Progenitor cell of endocrine pancreas (in vitro differentiated cells): ENCODE measurements at regions not wholly inside any gene's neighbourhood (a gene's known extent, or its start where the extent isn't known, plus 50 kb on each side); places are given as distances from the start of the nearest gene placed in this dataset.

Source experiments
- DNase-seq: peaks from one replicate; pipeline ENCODE4 v3.0.0; 2021; ENCODE audit warnings: low spot score; ENCODE audit not compliant: unreplicated experiment
- H3K27ac Mint-ChIP-seq: 2 replicates; pipeline ENCODE4 v1.8.0; 2021; ENCODE audit warnings: mild to moderate bottlenecking, moderate library complexity, mixed read lengths
- H3K27me3 Mint-ChIP-seq: 2 replicates; pipeline ENCODE4 v1.8.0; 2021; ENCODE audit warnings: mixed read lengths
- H3K36me3 Mint-ChIP-seq: 2 replicates; pipeline ENCODE4 v1.8.0; 2022; ENCODE audit warnings: mixed read lengths; ENCODE audit not compliant: insufficient read depth
- H3K4me1 Mint-ChIP-seq: 2 replicates; pipeline ENCODE4 v1.8.0; 2021; ENCODE audit warnings: low read depth, mixed read lengths
- H3K4me3 Mint-ChIP-seq: 2 replicates; pipeline ENCODE4 v1.8.0; 2021; ENCODE audit warnings: low read depth, mild to moderate bottlenecking, moderate library complexity, mixed read lengths
- H3K9me3 Mint-ChIP-seq: 2 replicates; pipeline ENCODE4 v1.8.0; 2021; ENCODE audit warnings: low read depth, mixed read lengths
- TF ChIP-seq, protein P1 (sequence below): fragments of 200-600 bp; sonication (generic); IDR thresholded peaks from one replicate; pipeline ENCODE4 v1.5.0; 2021; ENCODE audit warnings: antibody characterized with exemption, mild to moderate bottlenecking; ENCODE audit not compliant: unreplicated experiment

GRCh38 chr5:82777106-82777505 is 300.1 kb downstream of the TMEM167A start:
- H3K36me3 Mint-ChIP-seq, result no peaks in the 10 kb centered on the region
- TF ChIP-seq, protein P1, sequence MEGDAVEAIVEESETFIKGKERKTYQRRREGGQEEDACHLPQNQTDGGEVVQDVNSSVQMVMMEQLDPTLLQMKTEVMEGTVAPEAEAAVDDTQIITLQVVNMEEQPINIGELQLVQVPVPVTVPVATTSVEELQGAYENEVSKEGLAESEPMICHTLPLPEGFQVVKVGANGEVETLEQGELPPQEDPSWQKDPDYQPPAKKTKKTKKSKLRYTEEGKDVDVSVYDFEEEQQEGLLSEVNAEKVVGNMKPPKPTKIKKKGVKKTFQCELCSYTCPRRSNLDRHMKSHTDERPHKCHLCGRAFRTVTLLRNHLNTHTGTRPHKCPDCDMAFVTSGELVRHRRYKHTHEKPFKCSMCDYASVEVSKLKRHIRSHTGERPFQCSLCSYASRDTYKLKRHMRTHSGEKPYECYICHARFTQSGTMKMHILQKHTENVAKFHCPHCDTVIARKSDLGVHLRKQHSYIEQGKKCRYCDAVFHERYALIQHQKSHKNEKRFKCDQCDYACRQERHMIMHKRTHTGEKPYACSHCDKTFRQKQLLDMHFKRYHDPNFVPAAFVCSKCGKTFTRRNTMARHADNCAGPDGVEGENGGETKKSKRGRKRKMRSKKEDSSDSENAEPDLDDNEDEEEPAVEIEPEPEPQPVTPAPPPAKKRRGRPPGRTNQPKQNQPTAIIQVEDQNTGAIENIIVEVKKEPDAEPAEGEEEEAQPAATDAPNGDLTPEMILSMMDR, result no peak
- H3K9me3 Mint-ChIP-seq, result peaks cover 3% of the 10 kb centered on the region
- DNase-seq, result no peak
- peaks cover 2% of the 10 kb centered on the region for H3K4me1 Mint-ChIP-seq
- no peaks in the 10 kb centered on the region for H3K27me3 Mint-ChIP-seq
- no peak overlapping the region for H3K27ac Mint-ChIP-seq
- H3K4me3 Mint-ChIP-seq, result no peak overlapping the region

DNA sequence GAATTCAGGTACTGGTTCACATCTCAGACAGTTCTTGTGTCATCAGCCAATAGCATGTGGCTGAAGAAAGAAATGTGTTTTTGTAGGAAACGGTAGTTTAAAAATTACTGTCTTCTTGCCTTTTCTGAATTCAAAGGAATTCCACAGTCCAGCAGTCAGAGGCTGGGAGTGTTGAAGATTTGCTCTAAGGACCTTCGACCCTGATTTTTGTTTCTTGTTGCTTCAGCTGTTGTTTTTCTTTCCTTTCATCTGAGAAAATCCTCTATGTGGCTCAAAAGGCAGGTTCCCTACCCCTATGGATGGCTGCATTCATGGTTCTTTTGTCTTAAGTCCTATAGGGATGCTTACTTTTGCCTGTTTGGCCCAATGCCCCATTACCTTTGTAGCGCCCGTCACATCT is 304.9 kb downstream of the TMEM167A start:
- Mint-ChIP-seq H3K9me3 (peaks cover 25% of the 10 kb centered on the region), H3K4me1 (peaks cover 5% of the 10 kb centered on the region), H3K27me3 (no peaks in the 10 kb centered on the region), H3K27ac (no peak overlapping the region), H3K36me3 (peaks cover 6% of the 10 kb centered on the region), H3K4me3 (no peak overlapping the region)
- no peak for DNase-seq
- TF ChIP-seq, protein P1, result no peak

- Mint-ChIP-seq H3K27me3 (no peaks in the 10 kb centered on the region), H3K27ac (no peak overlapping the region), H3K4me1 (peaks cover 5% of the 10 kb centered on the region), H3K4me3 (no peak overlapping the region), H3K36me3 (peaks cover 6% of the 10 kb centered on the region), H3K9me3 (peaks cover 26% of the 10 kb centered on the region)
- no peak for DNase-seq
- TF ChIP-seq, protein P1, result no peak
Measured at GRCh38 chr5:82766206-82766605, 311.0 kb downstream of the TMEM167A start.

- H3K4me3 Mint-ChIP-seq, result no peak overlapping the region
- peaks cover 21% of the 10 kb centered on the region for H3K9me3 Mint-ChIP-seq
- H3K36me3 Mint-ChIP-seq, result peaks cover 5% of the 10 kb centered on the region
- no peak for DNase-seq
- TF ChIP-seq, protein P1, result no peak
- no peaks in the 10 kb centered on the region for H3K27me3 Mint-ChIP-seq
- no peak overlapping the region for H3K27ac Mint-ChIP-seq
- peaks cover 5% of the 10 kb centered on the region for H3K4me1 Mint-ChIP-seq
Measured at GRCh38 chr5:82765765-82766164, 311.4 kb downstream of the TMEM167A start.

DNA sequence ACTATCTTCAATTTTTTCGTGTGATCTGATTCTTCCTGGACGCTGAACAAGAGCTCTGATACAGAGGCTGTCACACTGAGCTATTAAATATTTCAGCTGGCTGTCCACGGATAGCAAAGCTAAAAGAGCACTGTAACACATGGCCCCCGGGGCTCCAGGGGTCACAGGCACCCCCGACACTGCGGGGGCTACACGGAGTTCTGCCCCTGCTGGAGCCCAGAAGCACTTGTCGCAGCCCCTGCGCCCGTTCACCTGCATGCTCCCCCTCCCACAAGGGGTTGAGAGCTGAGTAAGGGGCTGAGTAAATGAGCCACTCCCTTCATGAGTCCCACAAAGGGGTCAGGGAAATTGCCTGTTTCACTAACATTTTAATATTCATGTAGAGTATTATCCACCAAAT is 316.3 kb downstream of the TMEM167A start:
- TF ChIP-seq, protein P1, result no peak
- H3K9me3 Mint-ChIP-seq, result no peaks in the 10 kb centered on the region
- H3K4me3 Mint-ChIP-seq, result no peak overlapping the region
- no peaks in the 10 kb centered on the region for H3K27me3 Mint-ChIP-seq
- H3K36me3 Mint-ChIP-seq, result no peaks in the 10 kb centered on the region
- no peak overlapping the region for H3K27ac Mint-ChIP-seq
- DNase-seq, result no peak
- peaks cover 2% of the 10 kb centered on the region for H3K4me1 Mint-ChIP-seq

DNA sequence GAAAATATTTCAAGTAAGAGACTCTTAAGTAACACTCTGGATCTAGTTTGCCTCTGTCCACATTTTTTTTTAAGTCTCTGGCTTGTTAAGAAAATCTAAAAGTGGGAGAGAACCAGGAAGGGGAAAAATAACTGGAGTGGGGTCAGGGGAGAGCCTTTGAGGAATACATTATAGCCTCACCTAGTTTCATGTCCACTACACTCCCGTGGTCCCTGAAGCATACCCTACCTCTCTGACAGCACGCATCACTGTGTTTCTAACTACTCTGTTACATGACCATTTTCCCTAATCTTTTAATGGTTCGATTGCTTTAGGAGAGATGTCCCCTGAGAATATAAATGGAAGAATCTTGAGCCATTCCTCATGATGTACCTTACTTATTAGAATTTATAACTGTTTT is 318.3 kb downstream of the TMEM167A start:
- Mint-ChIP-seq H3K36me3 (no peaks in the 10 kb centered on the region), H3K4me3 (no peak overlapping the region), H3K27ac (no peak overlapping the region), H3K9me3 (no peaks in the 10 kb centered on the region), H3K27me3 (no peaks in the 10 kb centered on the region), H3K4me1 (no peaks in the 10 kb centered on the region)
- DNase-seq, result no peak
- TF ChIP-seq, protein P1, result no peak
